ENCODE measurements at regions not wholly inside any gene's neighbourhood (a gene's known extent, or its start where the extent isn't known, plus 50 kb on each side); places are given as distances from the start of the nearest gene placed in this dataset.
A peak's percentile ranks its signal among the peaks of the same experiment; 100 is the strongest.
"Not testable (repeated sequence)": the region's sequence is repeated elsewhere in the genome, so short reads cannot be mapped to it uniquely, and the experiment has no call there.

GRCh38 chr20:29073640-29074039, 2183.8 kb upstream of the DEFB115 start:
- DNase-seq; H3K4me2 ChIP-seq (ENCODE audit: insufficient read depth, low read length); H3K4me1 ChIP-seq (ENCODE audit: insufficient read depth, low read length); H4K20me1 ChIP-seq (ENCODE audit: insufficient read depth, low read length); ATAC-seq (ENCODE audit: insufficient read depth, low read depth); H3K27me3 ChIP-seq (ENCODE audit: insufficient read depth, low read length, poor library complexity); H3K9me3 ChIP-seq (ENCODE audit: insufficient read depth, low read length, severe bottlenecking); H3K4me3 ChIP-seq (ENCODE audit: low read depth in 1 of 2, low read length in 2 of 2); H3K36me3 ChIP-seq (ENCODE audit: insufficient read depth, low read length); H3K9ac ChIP-seq (ENCODE audit: low read depth, low read length); H3K79me2 ChIP-seq (ENCODE audit: insufficient read depth, low read length); H2AFZ ChIP-seq (ENCODE audit: low read depth, low read length); H3K27ac ChIP-seq (ENCODE audit: low read length): not testable (repeated sequence)

GRCh38 chr20:29079769-29080690, 2177.4 kb upstream of the DEFB115 start:
- peaks cover 16% of the 10 kb centered on the region for H3K9me3 ChIP-seq (ENCODE audit: insufficient read depth, low read length, severe bottlenecking)
- peak overlapping the region in 1 of 2 experiments; percentile 46; a peak in 2 of 4 replicates for H3K4me3 ChIP-seq (ENCODE audit: low read depth in 1 of 2, low read length in 2 of 2)
- no peaks in the 10 kb centered on the region for H3K79me2 ChIP-seq (ENCODE audit: insufficient read depth, low read length)
- H4K20me1 ChIP-seq (ENCODE audit: insufficient read depth, low read length) = no peaks in the 10 kb centered on the region
- DNase-seq (peak; percentile 66), ATAC-seq (ENCODE audit: insufficient read depth, low read depth) (peak; percentile 93)
- H3K27me3 ChIP-seq (ENCODE audit: insufficient read depth, low read length, poor library complexity) = no peaks in the 10 kb centered on the region
- H3K9ac ChIP-seq (ENCODE audit: low read depth, low read length) = peak overlapping the region; percentile 43; the same call in 1 of the 2 replicates
- no peak overlapping the region for H3K27ac ChIP-seq (ENCODE audit: low read length)
- peak overlapping the region; percentile 56 for H2AFZ ChIP-seq (ENCODE audit: low read depth, low read length)
- H3K4me2 ChIP-seq (ENCODE audit: insufficient read depth, low read length) = peak overlapping the region; percentile 51
- no peaks in the 10 kb centered on the region for H3K4me1 ChIP-seq (ENCODE audit: insufficient read depth, low read length)
- TF ChIP-seq CTCF (IDR thresholded peaks at IDR 0.05; ENCODE audit: borderline replicate concordance, extremely low read depth, low read length, poor library complexity, severe bottlenecking) (no peak), EZH2 (IDR thresholded peaks at IDR 0.05; ENCODE audit: borderline replicate concordance, low read depth, low read length, severe bottlenecking) (no peak)
- H3K36me3 ChIP-seq (ENCODE audit: insufficient read depth, low read length) = no peaks in the 10 kb centered on the region

- not testable (repeated sequence) for H3K27ac ChIP-seq (ENCODE audit: low read length)
Observed at GRCh38 chr20:29081712-29082111, 2175.8 kb upstream of the DEFB115 start.

GRCh38 chr20:29085625-29086024, 2171.8 kb upstream of the DEFB115 start:
- H3K9ac ChIP-seq (ENCODE audit: low read depth, low read length) = no peak overlapping the region
- ATAC-seq (ENCODE audit: insufficient read depth, low read depth) = no peak

More at GRCh38 chr20:29081712-29082111, 2175.8 kb upstream of the DEFB115 start:
- H3K9me3 ChIP-seq (ENCODE audit: insufficient read depth, low read length, severe bottlenecking); H3K4me2 ChIP-seq (ENCODE audit: insufficient read depth, low read length); H3K4me3 ChIP-seq (ENCODE audit: low read depth in 1 of 2, low read length in 2 of 2); H4K20me1 ChIP-seq (ENCODE audit: insufficient read depth, low read length); H3K9ac ChIP-seq (ENCODE audit: low read depth, low read length); ATAC-seq (ENCODE audit: insufficient read depth, low read depth); H3K27me3 ChIP-seq (ENCODE audit: insufficient read depth, low read length, poor library complexity); H3K36me3 ChIP-seq (ENCODE audit: insufficient read depth, low read length); H2AFZ ChIP-seq (ENCODE audit: low read depth, low read length); H3K79me2 ChIP-seq (ENCODE audit: insufficient read depth, low read length); H3K4me1 ChIP-seq (ENCODE audit: insufficient read depth, low read length); DNase-seq: not testable (repeated sequence)

GRCh38 chr20:29086145-29086718, 2171.2 kb upstream of the DEFB115 start:
- H4K20me1 ChIP-seq (ENCODE audit: insufficient read depth, low read length); H3K36me3 ChIP-seq (ENCODE audit: insufficient read depth, low read length); H3K27ac ChIP-seq (ENCODE audit: low read length); H3K9me3 ChIP-seq (ENCODE audit: insufficient read depth, low read length, severe bottlenecking); H3K4me3 ChIP-seq (ENCODE audit: low read depth in 1 of 2, low read length in 2 of 2); ATAC-seq (ENCODE audit: insufficient read depth, low read depth); H3K9ac ChIP-seq (ENCODE audit: low read depth, low read length); H2AFZ ChIP-seq (ENCODE audit: low read depth, low read length); H3K4me1 ChIP-seq (ENCODE audit: insufficient read depth, low read length); H3K79me2 ChIP-seq (ENCODE audit: insufficient read depth, low read length); H3K27me3 ChIP-seq (ENCODE audit: insufficient read depth, low read length, poor library complexity): not testable (repeated sequence)
- H3K4me2 ChIP-seq (ENCODE audit: insufficient read depth, low read length) = 0 out of 2 replicates have a peak overlapping the region, but pooled peaks have one; percentile 5
- DNase-seq = peak; percentile 33

More at GRCh38 chr20:29085625-29086024, 2171.8 kb upstream of the DEFB115 start:
- no peaks in the 10 kb centered on the region for H3K9me3 ChIP-seq (ENCODE audit: insufficient read depth, low read length, severe bottlenecking)
- no peak for DNase-seq
- H3K27ac ChIP-seq (ENCODE audit: low read length) = no peak overlapping the region
- peaks cover 6% of the 10 kb centered on the region; the same call in 1 of the 2 replicates for H3K4me1 ChIP-seq (ENCODE audit: insufficient read depth, low read length)
- no peak overlapping the region for H3K4me3 ChIP-seq (ENCODE audit: low read depth in 1 of 2, low read length in 2 of 2)
- no peaks in the 10 kb centered on the region for H3K27me3 ChIP-seq (ENCODE audit: insufficient read depth, low read length, poor library complexity)
- TF ChIP-seq CTCF (IDR thresholded peaks at IDR 0.05; ENCODE audit: borderline replicate concordance, extremely low read depth, low read length, poor library complexity, severe bottlenecking) (no peak), EZH2 (IDR thresholded peaks at IDR 0.05; ENCODE audit: borderline replicate concordance, low read depth, low read length, severe bottlenecking) (no peak)
- no peaks in the 10 kb centered on the region for H3K79me2 ChIP-seq (ENCODE audit: insufficient read depth, low read length)
- no peaks in the 10 kb centered on the region for H3K36me3 ChIP-seq (ENCODE audit: insufficient read depth, low read length)
- no peak overlapping the region for H2AFZ ChIP-seq (ENCODE audit: low read depth, low read length)
- H3K4me2 ChIP-seq (ENCODE audit: insufficient read depth, low read length) = 0 out of 2 replicates have a peak overlapping the region, but pooled peaks have one; percentile 5
- H4K20me1 ChIP-seq (ENCODE audit: insufficient read depth, low read length) = no peaks in the 10 kb centered on the region
